GM18499 (cell line): ENCODE measurements at regions not wholly inside any gene's neighbourhood (a gene's known extent, or its start where the extent isn't known, plus 50 kb on each side); places are given as distances from the start of the nearest gene placed in this dataset.

ENCODE experiments used
- ATAC-seq: cut with Tn5 transposase; IDR thresholded peaks from one replicate; pipeline ENCODE4 v1.9.1; 2021; ENCODE audit warnings: moderate number of reproducible peaks; ENCODE audit not compliant: insufficient read depth, unreplicated experiment

GRCh38 chr2:14684516-14684915, 52.0 kb downstream of the LRATD1 start:
- ATAC-seq: no peak

GRCh38 chr2:14690926-14691325, 58.4 kb downstream of the LRATD1 start:
- no peak for ATAC-seq

- no peak for ATAC-seq
Observed at GRCh38 chr2:14693874-14694273, 61.4 kb downstream of the LRATD1 start.

GRCh38 chr2:14700753-14701152, 68.2 kb downstream of the LRATD1 start:
- no peak for ATAC-seq

GRCh38 chr2:14702258-14702657, 69.7 kb downstream of the LRATD1 start:
- no peak for ATAC-seq

GRCh38 chr2:14706201-14706600, 73.7 kb downstream of the LRATD1 start:
- ATAC-seq: no peak

- ATAC-seq: no peak
Observed at GRCh38 chr2:14712111-14712510, 79.6 kb downstream of the LRATD1 start.

- no peak for ATAC-seq
Observed at GRCh38 chr2:14713248-14713647, 80.7 kb downstream of the LRATD1 start.

- no peak for ATAC-seq
Observed at GRCh38 chr2:14715600-14715999, 83.1 kb downstream of the LRATD1 start.

- no peak for ATAC-seq
Observed at GRCh38 chr2:14716319-14716718, 83.8 kb downstream of the LRATD1 start.

- ATAC-seq: no peak
Observed at GRCh38 chr2:14717131-14717530, 84.6 kb downstream of the LRATD1 start.

GRCh38 chr2:14720319-14720718, 87.8 kb downstream of the LRATD1 start:
- ATAC-seq: no peak

- no peak for ATAC-seq
Observed at GRCh38 chr2:14720739-14721138, 88.2 kb downstream of the LRATD1 start.

GRCh38 chr2:14722904-14723570, 90.5 kb downstream of the LRATD1 start:
- ATAC-seq: no peak

GRCh38 chr2:14723684-14724083, 91.2 kb downstream of the LRATD1 start:
- no peak for ATAC-seq

GRCh38 chr2:14735696-14736095, 103.2 kb downstream of the LRATD1 start:
- ATAC-seq: no peak

GRCh38 chr2:14737201-14737600, 104.7 kb downstream of the LRATD1 start:
- ATAC-seq: no peak

GRCh38 chr2:14743861-14744260, 111.3 kb downstream of the LRATD1 start:
- ATAC-seq: no peak

- no peak for ATAC-seq
Observed at GRCh38 chr2:14745288-14746076, 113.0 kb downstream of the LRATD1 start.

GRCh38 chr2:14746133-14746532, 113.6 kb downstream of the LRATD1 start:
- ATAC-seq: no peak

- ATAC-seq: no peak
Observed at GRCh38 chr2:14747447-14747846, 114.9 kb downstream of the LRATD1 start.

GRCh38 chr2:14749884-14750283, 117.4 kb downstream of the LRATD1 start:
- no peak for ATAC-seq
